HEK293T (cell line): ENCODE measurements at regions not wholly inside any gene's neighbourhood (a gene's known extent, or its start where the extent isn't known, plus 50 kb on each side); places are given as distances from the start of the nearest gene placed in this dataset.

ENCODE experiments used
- CTCF ChIA-PET: fragments of 350-600 bp; formaldehyde crosslinking; extraction: SDS; loops from one replicate; lab custom pipeline; 2021; ENCODE audit warnings: antibody characterized with exemption, inconsistent platforms; lab: Yijun Ruan, JAX
- POLR2A ChIA-PET: fragments of 350-600 bp; formaldehyde crosslinking; extraction: SDS; loops from one replicate; lab custom pipeline; 2020; ENCODE audit warnings: antibody characterized with exemption, inconsistent platforms; lab: Yijun Ruan, JAX
- DNase-seq: peaks from one replicate; pipeline ENCODE4 v3.0.0; 2012; ENCODE audit warnings: mixed read lengths; ENCODE audit errors: extremely low spot score
- ARNT ChIP-seq: fragments of 450-650 bp; IDR thresholded peaks from 2 replicates; pipeline ENCODE4 v1.6.1; 2017; ENCODE audit warnings: mild to moderate bottlenecking
- BHLHE40 ChIP-seq: fragments of 450-650 bp; IDR thresholded peaks from 2 replicates; pipeline ENCODE4 v1.6.1; 2016; ENCODE audit warnings: mild to moderate bottlenecking, moderate library complexity, borderline replicate concordance
- CTBP1 ChIP-seq: fragments of 450-650 bp; IDR thresholded peaks from 2 replicates; pipeline ENCODE4 v1.6.1; 2016; ENCODE audit warnings: borderline replicate concordance
- ELF4 ChIP-seq: fragments of 450-650 bp; IDR thresholded peaks from 2 replicates; pipeline ENCODE4 v1.6.1; 2017; ENCODE audit warnings: antibody characterized with exemption
- FOXA1 ChIP-seq: fragments of 450-650 bp; IDR thresholded peaks from 2 replicates; pipeline ENCODE4 v1.6.1; 2016; ENCODE audit warnings: mild to moderate bottlenecking
- FOXK2 ChIP-seq: fragments of 450-650 bp; IDR thresholded peaks from 2 replicates; pipeline ENCODE4 v1.6.1; 2016; ENCODE audit warnings: mild to moderate bottlenecking
- FOXM1 ChIP-seq: fragments of 450-650 bp; IDR thresholded peaks from 2 replicates; pipeline ENCODE4 v1.6.1; 2017; ENCODE audit warnings: mild to moderate bottlenecking, borderline replicate concordance
- HDGF ChIP-seq: fragments of 450-650 bp; IDR thresholded peaks from 2 replicates; pipeline ENCODE4 v1.6.1; 2017; ENCODE audit warnings: antibody characterized with exemption, borderline replicate concordance
- L3MBTL2 ChIP-seq: fragments of 450-650 bp; conservative IDR thresholded peaks from 2 replicates; pipeline ENCODE4 v1.6.1; 2016; ENCODE audit warnings: mild to moderate bottlenecking
- LEF1 ChIP-seq: fragments of 450-650 bp; IDR thresholded peaks from 2 replicates; pipeline ENCODE4 v1.6.1; 2017; ENCODE audit warnings: mild to moderate bottlenecking, borderline replicate concordance
- NFRKB ChIP-seq: fragments of 450-650 bp; IDR thresholded peaks from 2 replicates; pipeline ENCODE4 v1.6.1; 2016; ENCODE audit warnings: mild to moderate bottlenecking, moderate library complexity
- PKNOX1 ChIP-seq: fragments of 450-650 bp; IDR thresholded peaks from 2 replicates; pipeline ENCODE4 v1.6.1; 2016
- SP1 ChIP-seq: fragments of 450-650 bp; IDR thresholded peaks from 2 replicates; pipeline ENCODE4 v1.6.1; 2017
- SUZ12 ChIP-seq: fragments of 450-650 bp; IDR thresholded peaks from 2 replicates; pipeline ENCODE4 v1.6.1; 2016; ENCODE audit warnings: mild to moderate bottlenecking
- TARDBP ChIP-seq: fragments of 450-650 bp; IDR thresholded peaks from 2 replicates; pipeline ENCODE4 v1.6.1; 2016
- ZNF384 ChIP-seq: fragments of 450-650 bp; IDR thresholded peaks from 2 replicates; pipeline ENCODE4 v1.6.1; 2016

DNA sequence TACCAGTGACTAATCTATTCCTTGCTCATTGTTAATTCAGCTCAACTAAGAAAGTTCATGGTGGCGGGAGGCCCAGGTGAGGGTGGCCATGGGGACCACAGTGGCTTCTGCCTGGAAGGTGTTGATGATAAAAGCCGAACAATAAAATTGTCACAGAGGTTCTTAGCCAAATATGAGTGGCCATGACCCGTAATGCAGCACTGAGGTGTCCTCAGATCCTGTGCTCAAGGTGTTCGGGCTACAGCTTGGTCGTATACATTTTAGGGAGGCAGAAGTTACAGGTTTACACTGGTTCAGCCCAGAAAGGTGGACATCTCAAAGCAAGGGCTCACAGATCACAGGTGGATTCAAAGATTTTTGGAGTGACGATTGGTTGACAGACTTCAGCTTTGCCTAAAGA is 98.5 kb upstream of the SNTG2 start:
- TF ChIP-seq TARDBP (no peak), HDGF (no peak)
- ChIA-PET POLR2A (no interaction called here), CTCF (no interaction called here)
- DNase-seq, result no peak

DNA sequence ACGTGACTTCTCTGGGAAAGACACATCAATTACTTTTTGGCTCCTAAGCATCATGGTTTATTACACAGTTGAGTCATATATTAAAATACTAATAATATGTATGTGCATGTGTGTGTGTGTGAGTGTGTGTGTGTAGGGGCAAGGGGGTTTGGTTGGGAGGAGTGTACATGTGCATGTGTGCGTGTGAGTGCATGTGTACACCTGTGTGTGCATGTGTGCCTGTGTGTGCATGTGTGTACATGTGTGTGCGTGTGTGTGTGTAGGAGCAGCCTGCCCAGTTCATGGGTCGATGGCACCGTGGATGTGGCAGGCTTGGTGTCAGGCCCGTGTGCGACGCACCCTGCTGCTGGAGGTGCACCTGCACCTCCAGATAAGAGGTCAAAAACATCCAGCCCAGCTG is 99.0 kb upstream of the SNTG2 start:
- no peak for DNase-seq
- POLR2A ChIA-PET, result no interaction called here
- CTCF ChIA-PET, result no interaction called here
- TF ChIP-seq L3MBTL2, result no peak
- TF ChIP-seq SUZ12, result no peak
- no peak for TF ChIP-seq HDGF
- no peak for TF ChIP-seq LEF1
- TF ChIP-seq FOXA1, result no peak
- TF ChIP-seq CTBP1, result no peak
- TF ChIP-seq ARNT, result no peak
- no peak for TF ChIP-seq ELF4
- no peak for TF ChIP-seq PKNOX1
- no peak for TF ChIP-seq BHLHE40
- TF ChIP-seq ZNF384, result no peak
- TF ChIP-seq FOXK2, result no peak
- TF ChIP-seq NFRKB, result no peak
- TF ChIP-seq FOXM1, result no peak
- TF ChIP-seq TARDBP, result no peak
- TF ChIP-seq SP1, result no peak

GRCh38 chr2:851078-851477 is 99.6 kb upstream of the SNTG2 start:
- DNase-seq, result no peak
- CTCF ChIA-PET, result no interaction called here
- POLR2A ChIA-PET, result no interaction called here
- no peak for TF ChIP-seq SUZ12
- TF ChIP-seq ARNT, result no peak
- no peak for TF ChIP-seq L3MBTL2
- TF ChIP-seq FOXA1, result no peak
- no peak for TF ChIP-seq BHLHE40
- TF ChIP-seq FOXK2, result no peak
- TF ChIP-seq FOXM1, result no peak
- no peak for TF ChIP-seq CTBP1
- no peak for TF ChIP-seq SP1
- TF ChIP-seq TARDBP, result no peak
- TF ChIP-seq PKNOX1, result no peak
- TF ChIP-seq ELF4, result no peak
- no peak for TF ChIP-seq NFRKB
- TF ChIP-seq LEF1, result no peak
- TF ChIP-seq HDGF, result no peak
- no peak for TF ChIP-seq ZNF384

GRCh38 chr2:850429-850828 is 100.2 kb upstream of the SNTG2 start:
- no peak for DNase-seq
- ChIA-PET CTCF (no interaction called here), POLR2A (no interaction called here)
- TF ChIP-seq L3MBTL2, result no peak
- TF ChIP-seq TARDBP, result no peak
- no peak for TF ChIP-seq PKNOX1
- no peak for TF ChIP-seq FOXK2
- no peak for TF ChIP-seq ELF4
- TF ChIP-seq BHLHE40, result no peak
- TF ChIP-seq CTBP1, result no peak
- no peak for TF ChIP-seq NFRKB
- TF ChIP-seq ARNT, result no peak
- TF ChIP-seq FOXA1, result no peak
- no peak for TF ChIP-seq ZNF384
- TF ChIP-seq LEF1, result no peak

GRCh38 chr2:848099-848498 is 102.5 kb upstream of the SNTG2 start:
- CTCF ChIA-PET, result interaction anchor here (0.6 kb wide), 2 partner anchors 13 to 127 kb away, joined by 3 read pairs; no protein-coding TSS in a partner anchor

More at GRCh38 chr2:848099-848498, 102.5 kb upstream of the SNTG2 start:
- POLR2A ChIA-PET, result no interaction called here
- DNase-seq, result no peak
- TF ChIP-seq HDGF (no peak), ZNF384 (no peak), BHLHE40 (no peak), L3MBTL2 (no peak), LEF1 (no peak), SP1 (no peak), FOXM1 (no peak), TARDBP (no peak), PKNOX1 (no peak), FOXA1 (no peak), NFRKB (no peak), ARNT (no peak), SUZ12 (no peak), CTBP1 (no peak), FOXK2 (no peak), ELF4 (no peak)
